IPS-18c (cell line): ENCODE measurements at regions not wholly inside any gene's neighbourhood (a gene's known extent, or its start where the extent isn't known, plus 50 kb on each side); places are given as distances from the start of the nearest gene placed in this dataset.

Source experiments
- H3K4me3 ChIP-seq: 2 replicates; pipeline ENCODE4 v1.7.0; 2013; ENCODE audit warnings: low read depth, mild to moderate bottlenecking, low read length, moderate library complexity; ENCODE audit not compliant: insufficient read depth
- H3K9me3 ChIP-seq: one replicate; pipeline ENCODE4 v1.6.1; 2013; ENCODE audit warnings: mild to moderate bottlenecking, low read length, moderate library complexity; ENCODE audit not compliant: control insufficient read depth, insufficient read depth

- Histone ChIP-seq H3K9me3 (peaks cover 2% of the 10 kb centered on the region), H3K4me3 (no peak overlapping the region)
Observed at GRCh38 chr13:33441015-33441414, 155.5 kb upstream of the STARD13 start.

DNA sequence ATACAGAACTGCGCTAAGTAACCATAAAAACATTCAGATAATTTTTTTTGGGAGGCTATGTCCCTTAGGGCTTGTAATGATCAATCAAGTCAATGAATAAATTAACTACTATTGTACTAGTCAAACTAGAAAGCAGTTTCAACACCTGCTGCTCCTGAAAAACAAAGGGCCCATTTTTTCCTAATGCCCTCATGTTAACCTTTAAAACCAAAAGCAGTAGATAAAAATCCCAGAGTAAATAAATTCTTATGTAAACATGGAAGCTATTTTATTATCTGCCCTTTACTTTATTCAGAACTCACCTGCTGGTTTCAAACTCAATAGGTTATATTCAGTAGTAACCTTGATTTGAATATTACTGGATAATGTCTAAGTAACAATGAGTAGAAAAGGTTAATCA is 159.5 kb upstream of the STARD13 start:
- no peak overlapping the region for H3K4me3 ChIP-seq
- no peaks in the 10 kb centered on the region for H3K9me3 ChIP-seq

GRCh38 chr13:33445476-33445875 is 159.9 kb upstream of the STARD13 start:
- H3K9me3 ChIP-seq, result no peaks in the 10 kb centered on the region
- no peak overlapping the region for H3K4me3 ChIP-seq

DNA sequence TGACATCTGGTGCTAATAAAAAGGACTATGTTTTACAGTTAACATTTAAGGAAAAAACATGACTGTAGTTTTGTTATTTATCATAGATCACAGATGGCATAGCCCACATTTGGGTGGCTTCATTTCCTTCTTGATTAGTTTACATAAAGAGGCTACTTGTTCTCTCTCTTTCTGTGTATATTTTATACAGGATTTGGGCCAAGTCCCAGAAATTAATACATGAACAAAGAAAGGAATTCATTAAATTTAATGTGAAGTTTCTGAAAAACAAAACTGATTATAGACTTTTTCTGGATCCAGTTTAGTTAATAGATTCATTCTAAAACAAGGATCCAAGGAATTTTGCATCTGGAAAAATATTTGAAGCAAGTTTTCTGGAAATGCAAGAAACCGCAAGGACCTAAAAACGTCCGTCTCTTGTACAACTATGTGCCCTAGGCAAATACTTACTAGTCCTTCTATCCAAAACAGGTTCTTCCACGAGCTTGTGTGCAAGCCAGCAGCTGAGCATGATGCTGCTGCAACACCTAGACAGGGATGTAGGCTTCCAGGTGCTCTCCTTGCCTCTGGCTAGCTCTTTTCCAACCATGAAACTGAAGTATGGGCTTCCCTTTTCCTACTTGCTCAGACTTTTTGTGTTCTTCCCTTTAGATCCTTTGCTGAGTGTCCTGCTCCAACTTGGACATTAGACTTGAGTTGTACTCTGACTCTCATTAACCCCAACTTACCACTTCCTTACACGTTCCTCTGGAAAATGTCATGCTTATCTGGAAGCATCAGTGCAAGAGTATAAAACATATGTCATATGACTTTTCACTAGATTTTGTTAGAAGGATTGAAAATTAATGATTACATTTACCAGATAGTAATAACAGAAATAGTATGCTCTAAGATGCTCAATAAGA is 161.5 kb upstream of the STARD13 start:
- Histone ChIP-seq H3K4me3 (no peak overlapping the region), H3K9me3 (no peaks in the 10 kb centered on the region)

GRCh38 chr13:33448889-33449288 is 163.3 kb upstream of the STARD13 start:
- H3K4me3 ChIP-seq, result no peak overlapping the region
- H3K9me3 ChIP-seq, result no peaks in the 10 kb centered on the region

- H3K9me3 ChIP-seq, result no peaks in the 10 kb centered on the region
Observed at GRCh38 chr13:33450956-33451709, 165.6 kb upstream of the STARD13 start.

DNA sequence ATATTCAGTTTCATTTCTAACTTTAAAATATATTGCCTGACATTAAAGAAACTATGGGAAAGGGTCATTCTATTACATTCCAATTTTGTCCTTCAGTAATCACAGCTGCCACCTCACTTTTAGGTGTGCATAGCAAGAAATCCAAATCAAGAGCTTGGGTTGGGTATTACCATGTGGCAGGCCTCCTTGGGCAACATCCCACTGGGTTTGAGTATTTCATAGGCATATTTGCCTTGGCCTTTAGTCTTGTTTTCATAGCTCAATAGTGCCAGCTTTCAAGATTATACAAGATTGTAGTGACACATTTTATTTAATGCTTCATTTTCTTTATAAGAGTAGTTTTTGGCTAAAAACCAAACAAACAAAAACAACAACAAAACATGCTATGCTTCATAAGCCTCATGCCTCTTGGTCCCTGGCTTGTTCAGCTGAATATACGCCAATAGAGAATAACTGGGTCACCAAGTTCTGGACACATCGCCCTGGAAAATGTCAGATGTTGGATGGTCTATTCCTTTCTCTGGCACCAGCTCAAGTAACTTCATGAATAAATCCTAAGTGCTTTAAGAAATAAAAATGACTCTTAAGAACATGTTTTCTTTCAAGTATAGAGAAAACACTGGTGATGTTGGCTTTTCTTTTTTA is 167.4 kb upstream of the STARD13 start:
- H3K9me3 ChIP-seq, result no peaks in the 10 kb centered on the region
- H3K4me3 ChIP-seq, result no peak overlapping the region

More at GRCh38 chr13:33450956-33451709, 165.6 kb upstream of the STARD13 start:
- no peak overlapping the region for H3K4me3 ChIP-seq

DNA sequence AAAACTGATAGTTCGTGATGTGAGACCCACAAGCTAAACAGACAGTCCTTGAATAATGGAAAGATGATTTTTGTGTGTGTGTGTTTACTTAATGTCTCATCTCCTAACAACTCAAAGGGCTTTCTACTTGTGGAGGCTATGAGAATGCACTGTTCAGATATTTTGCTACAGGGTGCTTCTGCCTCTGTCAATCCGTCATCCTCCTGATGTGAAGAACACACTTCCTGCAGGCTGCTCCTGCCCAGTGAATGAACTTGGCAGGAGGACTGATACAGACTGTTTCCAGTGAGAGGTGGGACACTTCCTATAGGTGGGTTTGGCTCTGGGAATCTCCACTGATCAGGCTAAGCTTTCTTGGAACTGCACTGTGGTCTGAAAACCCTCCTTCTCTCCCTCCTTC is 168.4 kb upstream of the STARD13 start:
- no peak overlapping the region for H3K4me3 ChIP-seq
- no peaks in the 10 kb centered on the region for H3K9me3 ChIP-seq

DNA sequence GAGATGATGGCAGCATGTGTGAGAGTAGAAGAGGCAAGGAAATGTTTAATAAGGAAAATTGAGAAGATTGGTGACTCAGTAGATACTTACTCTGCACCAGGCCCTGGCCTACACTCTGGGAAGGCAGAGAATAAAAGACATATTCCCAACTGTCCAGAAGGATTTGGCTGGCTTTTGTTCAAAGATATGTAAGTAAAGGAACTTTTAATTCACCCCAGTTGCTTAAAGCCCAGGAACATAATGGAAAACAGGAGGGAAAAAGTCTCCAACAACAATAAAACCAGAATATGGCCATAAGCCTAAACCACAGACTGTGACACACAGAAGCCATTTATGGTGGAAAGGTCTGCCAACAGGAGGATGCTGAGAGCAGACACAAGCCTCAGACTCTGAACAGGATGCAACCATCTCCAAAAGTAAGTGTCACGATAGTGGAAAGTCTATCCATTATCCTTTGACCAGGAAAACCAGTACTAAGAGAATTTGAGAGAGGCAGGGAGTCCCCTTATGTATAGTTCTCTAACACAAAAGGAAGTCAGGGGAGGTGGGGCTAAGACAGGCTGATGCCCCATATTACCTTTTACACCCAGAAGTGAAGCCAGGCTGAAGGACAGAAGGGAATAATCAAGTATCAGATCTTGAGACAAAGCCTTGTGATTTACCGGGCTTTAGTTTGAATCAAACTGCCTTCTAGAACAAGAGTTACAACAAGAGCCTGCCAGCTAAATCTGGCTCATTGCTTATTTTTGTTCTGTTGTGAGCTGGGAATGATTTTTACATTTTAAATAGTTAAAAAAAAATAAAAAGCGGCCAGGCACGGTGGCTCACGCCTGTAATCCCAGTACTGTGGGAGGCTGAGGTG is 169.5 kb upstream of the STARD13 start:
- Histone ChIP-seq H3K9me3 (no peaks in the 10 kb centered on the region), H3K4me3 (no peak overlapping the region)

- no peak overlapping the region for H3K4me3 ChIP-seq
- no peaks in the 10 kb centered on the region for H3K9me3 ChIP-seq
Observed at GRCh38 chr13:33459702-33460101, 174.1 kb upstream of the STARD13 start.

- Histone ChIP-seq H3K9me3 (no peaks in the 10 kb centered on the region), H3K4me3 (no peak overlapping the region)
Observed at GRCh38 chr13:33462109-33462508, 176.6 kb upstream of the STARD13 start.

GRCh38 chr13:33464345-33464744 is 178.8 kb upstream of the STARD13 start:
- Histone ChIP-seq H3K4me3 (no peak overlapping the region), H3K9me3 (no peaks in the 10 kb centered on the region)

DNA sequence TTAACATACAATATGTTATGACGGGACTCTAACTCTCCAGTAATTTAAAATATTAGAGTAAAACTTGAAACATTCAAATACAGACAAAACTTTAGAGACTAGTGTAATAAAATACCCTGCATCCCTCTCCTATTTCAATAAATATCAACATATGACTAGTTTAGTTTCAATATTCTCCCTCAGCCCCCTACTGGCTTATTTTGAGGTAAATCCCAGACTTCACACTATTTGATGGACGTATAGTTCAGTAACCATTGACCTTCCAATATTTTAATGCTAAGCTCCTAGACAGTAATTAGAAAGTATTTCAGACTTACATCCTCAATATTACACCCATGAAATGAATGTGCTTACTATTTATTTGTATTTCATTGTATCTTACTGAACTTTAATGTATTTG is 180.7 kb upstream of the STARD13 start:
- Histone ChIP-seq H3K9me3 (no peaks in the 10 kb centered on the region), H3K4me3 (no peak overlapping the region)

GRCh38 chr13:33467556-33467955 is 182.0 kb upstream of the STARD13 start:
- Histone ChIP-seq H3K9me3 (no peaks in the 10 kb centered on the region), H3K4me3 (no peak overlapping the region)

DNA sequence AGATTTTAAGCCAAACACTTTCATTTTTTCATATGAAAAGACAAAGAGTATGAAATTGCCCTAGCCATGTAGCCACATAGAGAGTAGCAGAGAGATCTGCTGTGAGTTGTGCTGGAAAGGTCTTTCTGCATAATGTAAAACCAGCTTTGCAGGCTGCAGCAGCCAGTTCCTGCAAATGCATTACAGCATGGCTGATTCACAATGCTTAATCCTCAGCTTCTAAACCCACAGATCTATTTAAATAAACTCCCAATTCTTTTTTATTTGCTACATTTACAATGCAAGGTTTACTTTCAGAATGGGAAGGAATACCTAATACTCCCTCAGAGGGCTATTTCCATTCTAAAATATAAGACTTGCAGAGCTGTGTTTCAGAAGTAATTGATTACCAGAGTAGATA is 185.6 kb upstream of the STARD13 start:
- Histone ChIP-seq H3K9me3 (peaks cover 3% of the 10 kb centered on the region), H3K4me3 (no peak overlapping the region)

- H3K4me3 ChIP-seq, result no peak overlapping the region
Observed at GRCh38 chr13:33472446-33472845, 186.9 kb upstream of the STARD13 start.

DNA sequence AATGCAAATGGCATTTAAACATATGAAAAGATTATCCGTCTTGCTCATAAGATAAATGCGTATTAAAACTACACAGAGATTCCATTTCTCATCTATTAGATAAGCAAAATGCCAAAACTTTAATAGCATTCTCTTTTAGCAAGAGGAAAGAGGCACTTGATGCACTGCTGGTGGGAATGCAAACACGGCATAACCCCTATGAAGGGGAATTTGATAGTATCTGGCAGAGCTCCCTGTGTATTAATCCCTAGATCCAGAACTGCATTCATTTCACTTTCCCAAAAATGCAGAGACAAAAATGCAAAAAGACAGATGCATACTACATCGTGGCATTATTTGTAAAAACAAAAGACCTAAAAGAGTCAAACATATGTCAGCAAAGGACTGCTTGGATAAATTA is 193.6 kb upstream of the STARD13 start:
- H3K4me3 ChIP-seq, result no peak overlapping the region
- H3K9me3 ChIP-seq, result peaks cover 5% of the 10 kb centered on the region

More at GRCh38 chr13:33472446-33472845, 186.9 kb upstream of the STARD13 start:
- peaks cover 3% of the 10 kb centered on the region for H3K9me3 ChIP-seq
